NB4 (cell line): ENCODE measurements at regions not wholly inside any gene's neighbourhood (a gene's known extent, or its start where the extent isn't known, plus 50 kb on each side); places are given as distances from the start of the nearest gene placed in this dataset.

Source experiments
- DNase-seq: peaks from one replicate; pipeline ENCODE4 v3.0.0; 2010; ENCODE audit warnings: low read depth
- H3K4me3 ChIP-seq: one replicate; pipeline ENCODE4 v1.5.1; 2011; ENCODE audit warnings: mild to moderate bottlenecking, low read depth, low read length, moderate library complexity
- CTCF ChIP-seq: IDR thresholded peaks from one replicate; pipeline ENCODE4 v1.5.1; 2012; ENCODE audit warnings: low read depth, low read length
- MAX ChIP-seq: IDR thresholded peaks from 2 replicates; pipeline ENCODE4 v1.6.1; 2011; ENCODE audit warnings: low read depth, low read length
- MYC ChIP-seq: IDR thresholded peaks from 2 replicates; pipeline ENCODE4 v1.6.1; 2011; ENCODE audit warnings: low read depth, low read length
- POLR2A ChIP-seq: IDR thresholded peaks from 2 replicates; pipeline ENCODE4 v1.6.1; 2011; ENCODE audit warnings: mild to moderate bottlenecking; ENCODE audit not compliant: insufficient read length; ENCODE audit errors: extremely low read depth

- DNase-seq = no peak
- no peak overlapping the region for H3K4me3 ChIP-seq
- TF ChIP-seq MAX = no peak
- TF ChIP-seq CTCF = no peak
- no peak for TF ChIP-seq MYC
- no peak for TF ChIP-seq POLR2A
Measured at GRCh38 chr3:54064486-54064885, 57.9 kb upstream of the CACNA2D3 start.

- H3K4me3 ChIP-seq = no peak overlapping the region
- DNase-seq = no peak
- TF ChIP-seq MYC = no peak
- no peak for TF ChIP-seq MAX
- no peak for TF ChIP-seq POLR2A
- TF ChIP-seq CTCF = no peak
Measured at GRCh38 chr3:54062546-54062945, 59.8 kb upstream of the CACNA2D3 start.

- DNase-seq = no peak
- no peak overlapping the region for H3K4me3 ChIP-seq
- TF ChIP-seq CTCF = no peak
- no peak for TF ChIP-seq POLR2A
- TF ChIP-seq MYC = no peak
- TF ChIP-seq MAX = no peak
Measured at GRCh38 chr3:54056521-54056920, 65.8 kb upstream of the CACNA2D3 start.

GRCh38 chr3:54053882-54054281 is 68.5 kb upstream of the CACNA2D3 start:
- no peak for DNase-seq
- H3K4me3 ChIP-seq = no peak overlapping the region
- TF ChIP-seq CTCF (no peak), MAX (no peak), POLR2A (no peak), MYC (no peak)

- DNase-seq = no peak
- H3K4me3 ChIP-seq = no peak overlapping the region
- TF ChIP-seq POLR2A (no peak), CTCF (no peak), MAX (no peak), MYC (no peak)
Measured at GRCh38 chr3:54053211-54053610, 69.1 kb upstream of the CACNA2D3 start.

- TF ChIP-seq CTCF (no peak), MYC (no peak), MAX (no peak), POLR2A (no peak)
- no peak for DNase-seq
- no peak overlapping the region for H3K4me3 ChIP-seq
Measured at GRCh38 chr3:54047568-54047967, 74.8 kb upstream of the CACNA2D3 start.
